ENCODE measurements at regions not wholly inside any gene's neighbourhood (a gene's known extent, or its start where the extent isn't known, plus 50 kb on each side); places are given as distances from the start of the nearest gene placed in this dataset.

DNA sequence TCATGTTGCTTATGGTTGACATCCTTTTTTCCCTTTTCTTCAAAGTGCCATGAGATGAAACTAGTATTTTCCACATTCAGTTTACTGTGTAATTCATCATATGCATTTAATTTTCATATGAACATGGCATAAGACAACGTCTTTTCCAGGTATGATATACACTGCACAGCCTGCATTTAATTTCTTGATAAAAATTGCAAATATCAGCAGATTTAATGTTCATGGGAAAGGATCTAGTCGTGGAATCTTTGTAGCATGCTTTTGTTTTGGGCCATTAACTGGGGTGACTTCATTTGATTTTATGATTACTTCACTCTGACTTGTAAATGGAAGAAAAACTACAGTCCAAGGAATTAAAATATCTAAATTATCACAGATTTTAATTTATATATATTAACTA is 837.3 kb downstream of the IPMK start:
- Histone ChIP-seq H3K9ac (no peak overlapping the region), H3K4me3 (IDR thresholded peaks at IDR 0.05; ENCODE audit: insufficient read depth, low read depth, low read length) (no peak overlapping the region), H3K27me3 (ENCODE audit: insufficient read depth, low read depth) (no peaks in the 10 kb centered on the region), H3K79me2 (ENCODE audit: insufficient read depth, low read depth) (no peaks in the 10 kb centered on the region), H3K36me3 (ENCODE audit: insufficient read depth) (no peaks in the 10 kb centered on the region), H4K20me1 (ENCODE audit: insufficient read depth) (no peaks in the 10 kb centered on the region), H2AFZ (ENCODE audit: low read depth) (no peak overlapping the region), H3K4me2 (no peak overlapping the region), H3K27ac (no peak overlapping the region), H3K4me1 (ENCODE audit: low read depth, poor library complexity, severe bottlenecking) (no peaks in the 10 kb centered on the region)
- TF ChIP-seq, protein P1, sequence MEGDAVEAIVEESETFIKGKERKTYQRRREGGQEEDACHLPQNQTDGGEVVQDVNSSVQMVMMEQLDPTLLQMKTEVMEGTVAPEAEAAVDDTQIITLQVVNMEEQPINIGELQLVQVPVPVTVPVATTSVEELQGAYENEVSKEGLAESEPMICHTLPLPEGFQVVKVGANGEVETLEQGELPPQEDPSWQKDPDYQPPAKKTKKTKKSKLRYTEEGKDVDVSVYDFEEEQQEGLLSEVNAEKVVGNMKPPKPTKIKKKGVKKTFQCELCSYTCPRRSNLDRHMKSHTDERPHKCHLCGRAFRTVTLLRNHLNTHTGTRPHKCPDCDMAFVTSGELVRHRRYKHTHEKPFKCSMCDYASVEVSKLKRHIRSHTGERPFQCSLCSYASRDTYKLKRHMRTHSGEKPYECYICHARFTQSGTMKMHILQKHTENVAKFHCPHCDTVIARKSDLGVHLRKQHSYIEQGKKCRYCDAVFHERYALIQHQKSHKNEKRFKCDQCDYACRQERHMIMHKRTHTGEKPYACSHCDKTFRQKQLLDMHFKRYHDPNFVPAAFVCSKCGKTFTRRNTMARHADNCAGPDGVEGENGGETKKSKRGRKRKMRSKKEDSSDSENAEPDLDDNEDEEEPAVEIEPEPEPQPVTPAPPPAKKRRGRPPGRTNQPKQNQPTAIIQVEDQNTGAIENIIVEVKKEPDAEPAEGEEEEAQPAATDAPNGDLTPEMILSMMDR (conservative IDR thresholded peaks at IDR 0.05; ENCODE audit: low read depth, low read length) = no peak

DNA sequence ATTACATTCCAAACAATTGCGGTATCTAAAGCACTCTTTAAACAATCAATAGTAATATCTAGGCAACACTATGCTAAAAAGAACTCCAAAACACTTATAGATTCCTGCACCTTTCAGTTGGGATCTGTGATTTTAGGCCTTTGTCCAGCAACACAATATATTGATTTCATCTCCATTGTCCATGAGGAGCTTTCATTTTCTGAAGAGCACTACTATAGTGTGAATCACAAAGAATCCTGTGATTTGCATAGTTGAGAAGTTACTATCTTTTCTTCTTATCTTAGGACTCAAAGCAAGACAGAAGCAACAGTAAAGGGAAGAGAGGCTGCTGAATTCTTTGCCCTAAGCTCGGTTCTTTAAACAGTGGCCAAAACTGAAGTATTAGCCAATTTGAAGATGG is 846.8 kb downstream of the IPMK start:
- Histone ChIP-seq H3K79me2 (ENCODE audit: insufficient read depth, low read depth) (no peaks in the 10 kb centered on the region), H3K4me3 (IDR thresholded peaks at IDR 0.05; ENCODE audit: insufficient read depth, low read depth, low read length) (no peak overlapping the region), H2AFZ (ENCODE audit: low read depth) (no peak overlapping the region), H3K4me1 (ENCODE audit: low read depth, poor library complexity, severe bottlenecking) (no peaks in the 10 kb centered on the region), H4K20me1 (ENCODE audit: insufficient read depth) (no peaks in the 10 kb centered on the region), H3K27ac (no peak overlapping the region), H3K4me2 (no peak overlapping the region), H3K36me3 (ENCODE audit: insufficient read depth) (no peaks in the 10 kb centered on the region), H3K9ac (no peak overlapping the region), H3K27me3 (ENCODE audit: insufficient read depth, low read depth) (no peaks in the 10 kb centered on the region)
- TF ChIP-seq, protein P1 (conservative IDR thresholded peaks at IDR 0.05; ENCODE audit: low read depth, low read length) = no peak

DNA sequence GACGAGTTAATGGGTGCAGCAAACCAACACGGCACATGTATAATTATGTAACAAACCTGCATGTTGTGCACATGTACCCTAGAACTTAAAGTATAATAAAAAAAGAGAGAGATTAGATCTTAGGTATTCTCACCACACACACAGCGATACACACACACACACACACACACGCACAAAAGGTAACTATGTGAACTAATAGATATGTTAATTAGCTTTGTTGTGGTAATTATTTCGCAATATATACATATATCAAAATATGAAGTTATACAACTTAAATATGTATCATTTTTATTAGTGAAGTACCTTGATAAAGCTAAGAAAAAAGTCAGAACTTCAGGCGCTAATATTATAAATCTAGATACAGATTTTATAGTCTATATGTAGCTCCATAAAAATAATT is 849.2 kb downstream of the IPMK start:
- Histone ChIP-seq H3K27ac (no peak overlapping the region), H3K4me3 (IDR thresholded peaks at IDR 0.05; ENCODE audit: insufficient read depth, low read depth, low read length) (no peak overlapping the region), H3K79me2 (ENCODE audit: insufficient read depth, low read depth) (no peaks in the 10 kb centered on the region), H3K27me3 (ENCODE audit: insufficient read depth, low read depth) (no peaks in the 10 kb centered on the region), H3K4me1 (ENCODE audit: low read depth, poor library complexity, severe bottlenecking) (no peaks in the 10 kb centered on the region), H3K4me2 (no peak overlapping the region), H3K36me3 (ENCODE audit: insufficient read depth) (no peaks in the 10 kb centered on the region), H3K9ac (no peak overlapping the region), H2AFZ (ENCODE audit: low read depth) (no peak overlapping the region), H4K20me1 (ENCODE audit: insufficient read depth) (no peaks in the 10 kb centered on the region)
- TF ChIP-seq, protein P1 (conservative IDR thresholded peaks at IDR 0.05; ENCODE audit: low read depth, low read length) = no peak

DNA sequence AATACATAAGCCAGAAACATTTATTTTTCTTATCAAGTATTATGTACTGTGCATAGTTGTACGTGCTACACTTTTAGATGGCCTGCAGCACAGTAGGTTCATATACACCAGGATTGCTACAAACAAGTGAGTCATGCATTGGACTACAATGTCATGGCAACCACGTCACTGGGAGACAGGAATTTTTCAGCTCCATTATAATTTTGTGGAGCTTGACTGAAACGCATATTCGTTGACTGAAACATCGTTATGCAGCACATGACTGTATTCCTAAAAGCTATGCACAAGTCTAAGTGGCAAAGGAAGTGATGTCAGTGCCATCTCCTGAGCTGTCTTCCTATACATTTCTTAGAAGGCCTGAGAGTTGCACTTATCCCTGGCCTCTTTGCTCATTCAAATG is 871.8 kb downstream of the IPMK start:
- H3K36me3 ChIP-seq (ENCODE audit: insufficient read depth) = no peaks in the 10 kb centered on the region
- no peak overlapping the region for H3K27ac ChIP-seq
- TF ChIP-seq, protein P1 (conservative IDR thresholded peaks at IDR 0.05; ENCODE audit: low read depth, low read length) = no peak
- no peak overlapping the region for H3K4me2 ChIP-seq
- H3K9ac ChIP-seq = no peak overlapping the region
- no peaks in the 10 kb centered on the region; the same call in 1 of the 2 replicates for H4K20me1 ChIP-seq (ENCODE audit: insufficient read depth)
- no peaks in the 10 kb centered on the region for H3K4me1 ChIP-seq (ENCODE audit: low read depth, poor library complexity, severe bottlenecking)
- H3K27me3 ChIP-seq (ENCODE audit: insufficient read depth, low read depth) = no peaks in the 10 kb centered on the region
- no peaks in the 10 kb centered on the region for H3K79me2 ChIP-seq (ENCODE audit: insufficient read depth, low read depth)
- no peak overlapping the region for H3K4me3 ChIP-seq (IDR thresholded peaks at IDR 0.05; ENCODE audit: insufficient read depth, low read depth, low read length)
- H2AFZ ChIP-seq (ENCODE audit: low read depth) = no peak overlapping the region

Data from KMS-11 (cell line).